Coronary artery (tissue), 2 donors: ENCODE measurements at regions not wholly inside any gene's neighbourhood (a gene's known extent, or its start where the extent isn't known, plus 50 kb on each side); places are given as distances from the start of the nearest gene placed in this dataset.

Experiments
- DNase-seq: peaks from one replicate; pipeline ENCODE4 v3.0.0-alpha.2; 2017; ENCODE audit warnings: low spot score
- H3K27ac ChIP-seq, 2 donors: fragments of 200-600 bp; sonication (generic); one replicate each; pipeline ENCODE4 v1.5.1; 2016 to 2019
- H3K4me3 ChIP-seq: fragments of 200-600 bp; sonication (generic); 2 replicates; pipeline ENCODE4 v1.5.1; 2016; ENCODE audit warnings: mild to moderate bottlenecking, moderate library complexity
- CTCF ChIP-seq: fragments of 200-600 bp; sonication (generic); IDR thresholded peaks from one replicate; pipeline ENCODE4 v1.5.1; 2019; ENCODE audit warnings: antibody characterized with exemption

GRCh38 chr1:187411118-187411517, 582.4 kb downstream of the PLA2G4A start:
- DNase-seq: no peak
- Histone ChIP-seq H3K4me3 (no peak overlapping the region), H3K27ac (no peak overlapping the region)
- no peak for TF ChIP-seq CTCF

GRCh38 chr1:187413405-187414169, 584.8 kb downstream of the PLA2G4A start:
- Histone ChIP-seq H3K4me3 (no peak overlapping the region), H3K27ac (no peak overlapping the region)
- no peak for TF ChIP-seq CTCF
- DNase-seq: no peak

GRCh38 chr1:187415065-187415464, 586.3 kb downstream of the PLA2G4A start:
- TF ChIP-seq CTCF: no peak
- no peak overlapping the region for H3K4me3 ChIP-seq
- no peak overlapping the region for H3K27ac ChIP-seq
- DNase-seq: no peak

- DNase-seq: no peak
- no peak for TF ChIP-seq CTCF
- Histone ChIP-seq H3K27ac (no peak overlapping the region), H3K4me3 (no peak overlapping the region)
Measured at GRCh38 chr1:187417520-187417919, 588.8 kb downstream of the PLA2G4A start.

GRCh38 chr1:187433598-187433997, 604.8 kb downstream of the PLA2G4A start:
- no peak for TF ChIP-seq CTCF
- H3K27ac ChIP-seq: no peak overlapping the region
- no peak overlapping the region for H3K4me3 ChIP-seq
- DNase-seq: no peak

GRCh38 chr1:187442603-187443002, 613.9 kb downstream of the PLA2G4A start:
- no peak for TF ChIP-seq CTCF
- no peak for DNase-seq
- no peak overlapping the region for H3K27ac ChIP-seq
- no peak overlapping the region for H3K4me3 ChIP-seq

GRCh38 chr1:187443939-187444338, 615.2 kb downstream of the PLA2G4A start:
- TF ChIP-seq CTCF: no peak
- Histone ChIP-seq H3K27ac (no peak overlapping the region), H3K4me3 (no peak overlapping the region)
- DNase-seq: no peak
